ENCODE measurements at regions not wholly inside any gene's neighbourhood (a gene's known extent, or its start where the extent isn't known, plus 50 kb on each side); places are given as distances from the start of the nearest gene placed in this dataset.

GRCh38 chr7:120056227-120056626 is 216.7 kb upstream of the KCND2 start:
- no peaks in the 10 kb centered on the region for H3K27me3 ChIP-seq (ENCODE audit: insufficient read depth, low read length, poor library complexity, severe bottlenecking)
- H3K4me2 ChIP-seq (ENCODE audit: low read depth, low read length, poor library complexity, severe bottlenecking): no peak overlapping the region
- no peaks in the 10 kb centered on the region for H4K20me1 ChIP-seq (ENCODE audit: insufficient read depth, low read length, poor library complexity, severe bottlenecking)
- H3F3A ChIP-seq (ENCODE audit: low read depth): no peaks in the 10 kb centered on the region
- no peaks in the 10 kb centered on the region for H3K9me2 ChIP-seq (replicated peaks; ENCODE audit: low read depth, low read length)
- no peaks in the 10 kb centered on the region for H3K4me1 ChIP-seq (ENCODE audit: insufficient read depth, low read length, poor library complexity, severe bottlenecking)
- no peaks in the 10 kb centered on the region for H3K79me2 ChIP-seq (ENCODE audit: insufficient read depth, low read length)
- H3K4me3 ChIP-seq (ENCODE audit: low read length, poor library complexity, severe bottlenecking): no peak overlapping the region
- no peak overlapping the region for H3K9ac ChIP-seq (ENCODE audit: low read depth, low read length, poor library complexity, severe bottlenecking)
- no peak overlapping the region for H2AFZ ChIP-seq (ENCODE audit: low read length)
- H3K36me3 ChIP-seq (ENCODE audit: insufficient read depth, low read length): no peaks in the 10 kb centered on the region
- peaks cover 6% of the 10 kb centered on the region; the same call in 1 of the 2 replicates for H3K9me3 ChIP-seq (ENCODE audit: insufficient read depth, low read depth, low read length)
- TF ChIP-seq CTCF (conservative IDR thresholded peaks at IDR 0.05; ENCODE audit: low read length) (no peak), EZH2phosphoT487 (IDR thresholded peaks at IDR 0.05; ENCODE audit: borderline replicate concordance) (no peak)

GRCh38 chr7:120059641-120060040 is 213.3 kb upstream of the KCND2 start:
- Histone ChIP-seq H3K4me3 (ENCODE audit: low read length, poor library complexity, severe bottlenecking) (no peak overlapping the region), H3K79me2 (ENCODE audit: insufficient read depth, low read length) (no peaks in the 10 kb centered on the region), H3K4me2 (ENCODE audit: low read depth, low read length, poor library complexity, severe bottlenecking) (no peak overlapping the region), H2AFZ (ENCODE audit: low read length) (no peak overlapping the region), H3K9me3 (ENCODE audit: insufficient read depth, low read depth, low read length) (peaks cover 6% of the 10 kb centered on the region; the same call in 1 of the 2 replicates), H3K27me3 (ENCODE audit: insufficient read depth, low read length, poor library complexity, severe bottlenecking) (no peaks in the 10 kb centered on the region), H3K36me3 (ENCODE audit: insufficient read depth, low read length) (no peaks in the 10 kb centered on the region), H3K9ac (ENCODE audit: low read depth, low read length, poor library complexity, severe bottlenecking) (no peak overlapping the region), H3K4me1 (ENCODE audit: insufficient read depth, low read length, poor library complexity, severe bottlenecking) (no peaks in the 10 kb centered on the region), H3F3A (ENCODE audit: low read depth) (no peaks in the 10 kb centered on the region), H3K9me2 (replicated peaks; ENCODE audit: low read depth, low read length) (no peaks in the 10 kb centered on the region), H4K20me1 (ENCODE audit: insufficient read depth, low read length, poor library complexity, severe bottlenecking) (no peaks in the 10 kb centered on the region)
- TF ChIP-seq CTCF (conservative IDR thresholded peaks at IDR 0.05; ENCODE audit: low read length) (no peak), EZH2phosphoT487 (IDR thresholded peaks at IDR 0.05; ENCODE audit: borderline replicate concordance) (no peak)

GRCh38 chr7:120060281-120060680 is 212.7 kb upstream of the KCND2 start:
- no peak overlapping the region for H3K4me2 ChIP-seq (ENCODE audit: low read depth, low read length, poor library complexity, severe bottlenecking)
- H3K9me2 ChIP-seq (replicated peaks; ENCODE audit: low read depth, low read length): no peaks in the 10 kb centered on the region
- H4K20me1 ChIP-seq (ENCODE audit: insufficient read depth, low read length, poor library complexity, severe bottlenecking): no peaks in the 10 kb centered on the region
- H3K4me3 ChIP-seq (ENCODE audit: low read length, poor library complexity, severe bottlenecking): no peak overlapping the region
- no peaks in the 10 kb centered on the region for H3K27me3 ChIP-seq (ENCODE audit: insufficient read depth, low read length, poor library complexity, severe bottlenecking)
- no peaks in the 10 kb centered on the region for H3K36me3 ChIP-seq (ENCODE audit: insufficient read depth, low read length)
- TF ChIP-seq EZH2phosphoT487 (IDR thresholded peaks at IDR 0.05; ENCODE audit: borderline replicate concordance) (no peak), CTCF (conservative IDR thresholded peaks at IDR 0.05; ENCODE audit: low read length) (no peak)
- H3K4me1 ChIP-seq (ENCODE audit: insufficient read depth, low read length, poor library complexity, severe bottlenecking): no peaks in the 10 kb centered on the region
- H3K9me3 ChIP-seq (ENCODE audit: insufficient read depth, low read depth, low read length): peaks cover 6% of the 10 kb centered on the region; the same call in 1 of the 2 replicates
- no peak overlapping the region for H2AFZ ChIP-seq (ENCODE audit: low read length)
- H3F3A ChIP-seq (ENCODE audit: low read depth): no peaks in the 10 kb centered on the region
- no peaks in the 10 kb centered on the region for H3K79me2 ChIP-seq (ENCODE audit: insufficient read depth, low read length)
- no peak overlapping the region for H3K9ac ChIP-seq (ENCODE audit: low read depth, low read length, poor library complexity, severe bottlenecking)

Data from Loucy (cell line).